ENCODE measurements at regions not wholly inside any gene's neighbourhood (a gene's known extent, or its start where the extent isn't known, plus 50 kb on each side); places are given as distances from the start of the nearest gene placed in this dataset.

DNA sequence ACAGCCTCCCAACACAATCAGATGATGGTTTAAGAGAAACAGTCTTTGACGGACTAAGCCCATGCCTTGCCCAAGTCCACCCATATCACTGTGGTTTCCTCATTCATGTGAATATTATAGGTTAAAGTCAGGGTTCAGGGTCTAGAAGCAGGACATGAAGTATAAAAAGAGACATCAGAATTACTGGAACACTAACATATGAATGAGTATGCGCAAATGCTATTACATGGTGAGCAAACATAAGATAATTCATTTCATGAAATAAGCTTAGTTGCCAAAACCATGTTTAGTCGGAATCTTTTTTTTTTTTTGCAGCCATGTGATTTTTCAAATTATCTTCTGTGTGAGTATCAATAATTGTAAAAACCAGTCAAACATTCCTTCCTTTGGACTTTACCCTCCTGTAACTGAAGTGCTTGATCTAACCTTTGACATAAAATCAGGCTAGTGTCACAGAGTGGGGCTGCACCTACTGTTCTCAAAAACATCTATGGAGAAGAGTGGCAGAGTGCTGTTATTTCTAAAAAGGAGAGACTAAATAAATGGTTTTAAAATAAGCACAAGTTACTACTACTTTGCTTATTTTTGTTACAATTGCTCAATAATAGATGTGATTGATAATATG, 84.9 kb upstream of the NRIP1 start:
- 92% methylated on average over 3 of the region's 3 CpGs for WGBS (ENCODE audit: low lambda C conversion rate)
- CTCF ChIA-PET (ENCODE audit: low intra/inter-chr PET ratio, low total read pairs) = no interaction called here
- Histone ChIP-seq H3K9ac (ENCODE audit: insufficient read depth, low read depth, low read length) (no peak overlapping the region), H3K36me3 (replicated peaks in 1 of 2; ENCODE audit: control insufficient read depth in 1 of 2, insufficient read depth in 2 of 2, low read length in 2 of 2) (no peaks in the 10 kb centered on the region), H3K4me2 (ENCODE audit: low read depth, low read length) (no peak overlapping the region), H3K79me2 (ENCODE audit: insufficient read depth, low read length) (no peaks in the 10 kb centered on the region), H4K20me1 (ENCODE audit: insufficient read depth, low read length) (no peaks in the 10 kb centered on the region), H3K4me3 (replicated peaks in 1 of 3; ENCODE audit: insufficient read depth in 1 of 3, low read depth in 2 of 3, low read length in 3 of 3) (no peak overlapping the region), H3K27ac (ENCODE audit: extremely low read length, insufficient read depth, low read length) (no peak overlapping the region), H3K27me3 (ENCODE audit: control insufficient read depth in 1 of 2, insufficient read depth in 2 of 2, low read length in 2 of 2) (no peaks in the 10 kb centered on the region), H2AFZ (ENCODE audit: low read length) (no peak overlapping the region), H3K9me3 (ENCODE audit: low read length) (no peaks in the 10 kb centered on the region), H3K4me1 (ENCODE audit: insufficient read depth, low read length) (peaks cover 42% of the 10 kb centered on the region)
- in situ Hi-C loops (cut with HindIII; ENCODE audit: extremely low pct_ligation_motif_present, low pct_unique_long_range_greater_than_20kb) (loop anchor here (10.0 kb wide), 1 partner anchor 295 kb away; no protein-coding TSS in a partner anchor), intact Hi-C loops (cut with micrococcal nuclease; ENCODE audit: unreplicated experiment) (no loop called here)
- BruUV-seq (replicated peaks) = no TSS peak
- ATAC-seq (no peak), FAIRE-seq (no peak), DNase-seq (ENCODE audit: low spot score) (peak; percentile 15)
- POLR2A ChIA-PET = interaction anchor here (2.2 kb wide), 1 partner anchor 9 kb away, joined by 9 read pairs; no protein-coding TSS in a partner anchor
- TF ChIP-seq ZNF441 (CRISPR knock-in tag; IDR thresholded peaks at IDR 0.05; ENCODE audit: borderline replicate concordance) (no peak), PCBP1 (IDR thresholded peaks at IDR 0.05; ENCODE audit: borderline replicate concordance, low read depth, low read length) (no peak), NR2F1 (CRISPR knock-in tag; IDR thresholded peaks at IDR 0.05) (peak in 1 of 2 experiments; percentile 57; a peak in 2 of 4 replicates), HNF4A (CRISPR knock-in tag; IDR thresholded peaks at IDR 0.05) (peak; percentile 59), ZNF75D (CRISPR knock-in tag; IDR thresholded peaks at IDR 0.05; ENCODE audit: borderline replicate concordance) (no peak), ASH2L (IDR thresholded peaks at IDR 0.05; ENCODE audit: insufficient read length, low read depth, low read length) (peak; percentile 40), PRDM4 (CRISPR knock-in tag; IDR thresholded peaks at IDR 0.05; ENCODE audit: borderline replicate concordance) (no peak), MLXIP (CRISPR knock-in tag; IDR thresholded peaks at IDR 0.05; ENCODE audit: borderline replicate concordance) (no peak), NRL (CRISPR knock-in tag; IDR thresholded peaks at IDR 0.05; ENCODE audit: borderline replicate concordance) (no peak), ZKSCAN1 (IDR thresholded peaks at IDR 0.05; ENCODE audit: low read length) (peak; percentile 80)
- TF ChIP-seq, protein P1, sequence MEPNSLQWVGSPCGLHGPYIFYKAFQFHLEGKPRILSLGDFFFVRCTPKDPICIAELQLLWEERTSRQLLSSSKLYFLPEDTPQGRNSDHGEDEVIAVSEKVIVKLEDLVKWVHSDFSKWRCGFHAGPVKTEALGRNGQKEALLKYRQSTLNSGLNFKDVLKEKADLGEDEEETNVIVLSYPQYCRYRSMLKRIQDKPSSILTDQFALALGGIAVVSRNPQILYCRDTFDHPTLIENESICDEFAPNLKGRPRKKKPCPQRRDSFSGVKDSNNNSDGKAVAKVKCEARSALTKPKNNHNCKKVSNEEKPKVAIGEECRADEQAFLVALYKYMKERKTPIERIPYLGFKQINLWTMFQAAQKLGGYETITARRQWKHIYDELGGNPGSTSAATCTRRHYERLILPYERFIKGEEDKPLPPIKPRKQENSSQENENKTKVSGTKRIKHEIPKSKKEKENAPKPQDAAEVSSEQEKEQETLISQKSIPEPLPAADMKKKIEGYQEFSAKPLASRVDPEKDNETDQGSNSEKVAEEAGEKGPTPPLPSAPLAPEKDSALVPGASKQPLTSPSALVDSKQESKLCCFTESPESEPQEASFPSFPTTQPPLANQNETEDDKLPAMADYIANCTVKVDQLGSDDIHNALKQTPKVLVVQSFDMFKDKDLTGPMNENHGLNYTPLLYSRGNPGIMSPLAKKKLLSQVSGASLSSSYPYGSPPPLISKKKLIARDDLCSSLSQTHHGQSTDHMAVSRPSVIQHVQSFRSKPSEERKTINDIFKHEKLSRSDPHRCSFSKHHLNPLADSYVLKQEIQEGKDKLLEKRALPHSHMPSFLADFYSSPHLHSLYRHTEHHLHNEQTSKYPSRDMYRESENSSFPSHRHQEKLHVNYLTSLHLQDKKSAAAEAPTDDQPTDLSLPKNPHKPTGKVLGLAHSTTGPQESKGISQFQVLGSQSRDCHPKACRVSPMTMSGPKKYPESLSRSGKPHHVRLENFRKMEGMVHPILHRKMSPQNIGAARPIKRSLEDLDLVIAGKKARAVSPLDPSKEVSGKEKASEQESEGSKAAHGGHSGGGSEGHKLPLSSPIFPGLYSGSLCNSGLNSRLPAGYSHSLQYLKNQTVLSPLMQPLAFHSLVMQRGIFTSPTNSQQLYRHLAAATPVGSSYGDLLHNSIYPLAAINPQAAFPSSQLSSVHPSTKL (CRISPR knock-in tag; IDR thresholded peaks at IDR 0.05) = 0 out of 2 replicates have a peak, but pooled peaks have one; percentile 20
- TF ChIP-seq, protein P2, sequence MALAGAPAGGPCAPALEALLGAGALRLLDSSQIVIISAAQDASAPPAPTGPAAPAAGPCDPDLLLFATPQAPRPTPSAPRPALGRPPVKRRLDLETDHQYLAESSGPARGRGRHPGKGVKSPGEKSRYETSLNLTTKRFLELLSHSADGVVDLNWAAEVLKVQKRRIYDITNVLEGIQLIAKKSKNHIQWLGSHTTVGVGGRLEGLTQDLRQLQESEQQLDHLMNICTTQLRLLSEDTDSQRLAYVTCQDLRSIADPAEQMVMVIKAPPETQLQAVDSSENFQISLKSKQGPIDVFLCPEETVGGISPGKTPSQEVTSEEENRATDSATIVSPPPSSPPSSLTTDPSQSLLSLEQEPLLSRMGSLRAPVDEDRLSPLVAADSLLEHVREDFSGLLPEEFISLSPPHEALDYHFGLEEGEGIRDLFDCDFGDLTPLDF (CRISPR knock-in tag; IDR thresholded peaks at IDR 0.05) = peak; percentile 30; the same call in 1 of the 2 replicates
